GM12864 (cell line): ENCODE measurements at regions not wholly inside any gene's neighbourhood (a gene's known extent, or its start where the extent isn't known, plus 50 kb on each side); places are given as distances from the start of the nearest gene placed in this dataset.

Source experiments
- DNase-seq: peaks from one replicate; pipeline ENCODE4 v3.0.0-alpha.2; 2011; ENCODE audit warnings: low read depth
- H3K4me3 ChIP-seq: 2 replicates; pipeline ENCODE4 v1.5.1; 2011; ENCODE audit warnings: mild to moderate bottlenecking, low read depth, low read length, control low read depth
- CTCF ChIP-seq: IDR thresholded peaks from 2 replicates; pipeline ENCODE4 v1.5.1; 2011; ENCODE audit warnings: low read depth, mild to moderate bottlenecking, moderate library complexity, low read length, control low read depth, inconsistent platforms; ENCODE audit errors: missing control alignments

DNA sequence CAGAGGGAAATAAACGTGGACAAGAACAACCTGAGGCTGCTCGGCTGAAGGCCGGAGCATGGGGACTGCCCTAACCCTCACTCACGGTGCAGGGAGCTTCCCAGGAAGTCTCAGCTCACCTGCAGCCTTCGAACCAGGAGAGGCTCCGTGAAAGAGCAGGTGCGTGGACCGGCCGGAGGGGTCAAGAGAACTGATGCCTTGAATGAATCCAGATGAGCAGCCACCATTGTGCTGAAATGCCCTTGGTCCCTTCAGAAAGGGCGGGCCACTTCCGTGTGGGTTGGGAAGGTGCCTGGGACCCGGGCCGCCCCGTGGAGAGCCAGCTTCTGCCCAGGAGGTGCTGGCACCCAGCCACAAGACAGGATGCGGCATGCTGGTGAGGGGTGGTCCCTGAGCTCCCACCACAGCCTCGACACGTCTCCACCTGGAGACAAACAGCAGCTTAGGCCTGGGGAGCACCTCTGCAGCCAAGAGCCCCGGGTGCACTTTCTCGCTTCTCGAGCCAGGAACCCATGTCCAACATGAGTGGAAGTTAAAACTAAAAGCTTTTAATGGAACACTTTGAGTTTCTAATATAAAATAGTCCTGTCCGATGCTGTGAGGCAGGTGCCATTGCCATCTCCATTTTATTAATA, 83.5 kb downstream of the TTLL2 start:
- H3K4me3 ChIP-seq = no peak overlapping the region
- DNase-seq = no peak
- no peak for TF ChIP-seq CTCF

DNA sequence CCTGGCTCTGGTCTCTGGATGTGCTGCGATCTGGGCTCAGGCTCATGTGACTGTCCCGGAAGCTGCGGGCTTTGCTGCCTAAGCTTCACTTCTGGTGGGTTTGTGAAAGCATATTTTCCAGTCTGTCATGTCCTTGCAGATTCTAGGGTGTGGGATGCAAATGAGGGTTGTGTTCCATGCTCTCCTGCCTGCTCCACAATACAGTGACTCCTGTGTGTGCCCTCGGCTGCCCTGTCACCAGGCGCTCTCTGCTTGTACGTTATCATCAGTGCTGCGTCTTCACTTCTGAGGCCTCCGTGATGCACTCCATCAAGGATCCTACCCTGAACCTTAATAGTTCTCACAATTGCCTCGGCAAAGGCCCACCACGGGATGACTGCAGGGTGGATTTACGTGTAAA, 84.2 kb downstream of the TTLL2 start:
- no peak overlapping the region for H3K4me3 ChIP-seq
- no peak for TF ChIP-seq CTCF
- DNase-seq = no peak

GRCh38 chr6:167409694-167410093, 84.8 kb downstream of the TTLL2 start:
- TF ChIP-seq CTCF = no peak
- no peak for DNase-seq

GRCh38 chr6:167410462-167410861, 85.6 kb downstream of the TTLL2 start:
- no peak for TF ChIP-seq CTCF
- no peak for DNase-seq
- H3K4me3 ChIP-seq = no peak overlapping the region

More at GRCh38 chr6:167409694-167410093, 84.8 kb downstream of the TTLL2 start:
- H3K4me3 ChIP-seq = no peak overlapping the region

GRCh38 chr6:167412506-167412905, 87.6 kb downstream of the TTLL2 start:
- DNase-seq = no peak
- TF ChIP-seq CTCF = no peak
- no peak overlapping the region for H3K4me3 ChIP-seq

- DNase-seq = no peak
- no peak overlapping the region for H3K4me3 ChIP-seq
- no peak for TF ChIP-seq CTCF
Measured at GRCh38 chr6:167415441-167415961, 90.6 kb downstream of the TTLL2 start.
